ENCODE measurements at regions not wholly inside any gene's neighbourhood (a gene's known extent, or its start where the extent isn't known, plus 50 kb on each side); places are given as distances from the start of the nearest gene placed in this dataset.

- TF ChIP-seq CTCF (IDR thresholded peaks at IDR 0.05) = no peak
- no peak for TF ChIP-seq POLR2A (IDR thresholded peaks at IDR 0.05)
Observed at GRCh38 chr3:46104706-46105105, 77.4 kb upstream of the XCR1 start.

Data from esophagus squamous epithelium (tissue), 4 donors.